NCI-H2227 treated with DMSO at 0.1 percent for 48 hours (cell line): ENCODE measurements at regions not wholly inside any gene's neighbourhood (a gene's known extent, or its start where the extent isn't known, plus 50 kb on each side); places are given as distances from the start of the nearest gene placed in this dataset.
"Not testable (repeated sequence)": the region's sequence is repeated elsewhere in the genome, so short reads cannot be mapped to it uniquely, and the experiment has no call there.

Source experiments
- DNase-seq: peaks from one replicate; lab custom pipeline; 2025; lab: John Stamatoyannopoulos, UW

- no peak for DNase-seq
Observed at GRCh38 chr10:33609546-33609945, 275.1 kb upstream of the NRP1 start.

GRCh38 chr10:33602278-33602677 lies 267.8 kb upstream of the NRP1 start:
- DNase-seq, result no peak

GRCh38 chr10:33600381-33600780 lies 265.9 kb upstream of the NRP1 start:
- no peak for DNase-seq

- no peak for DNase-seq
Observed at GRCh38 chr10:33596422-33596821, 262.0 kb upstream of the NRP1 start.

GRCh38 chr10:33594475-33594874 lies 260.0 kb upstream of the NRP1 start:
- no peak for DNase-seq

- DNase-seq, result no peak
Observed at GRCh38 chr10:33588974-33589600, 254.6 kb upstream of the NRP1 start.

GRCh38 chr10:33584596-33584995 lies 250.1 kb upstream of the NRP1 start:
- not testable (repeated sequence) for DNase-seq

- no peak for DNase-seq
Observed at GRCh38 chr10:33579996-33580395, 245.5 kb upstream of the NRP1 start.

GRCh38 chr10:33573606-33574005 lies 239.1 kb upstream of the NRP1 start:
- no peak for DNase-seq

- DNase-seq, result no peak
Observed at GRCh38 chr10:33571616-33572015, 237.1 kb upstream of the NRP1 start.

GRCh38 chr10:33570495-33570894 lies 236.0 kb upstream of the NRP1 start:
- no peak for DNase-seq

- DNase-seq, result no peak
Observed at GRCh38 chr10:33569702-33570101, 235.2 kb upstream of the NRP1 start.

- DNase-seq, result no peak
Observed at GRCh38 chr10:33566426-33566825, 232.0 kb upstream of the NRP1 start.

GRCh38 chr10:33566001-33566400 lies 231.5 kb upstream of the NRP1 start:
- DNase-seq, result no peak

GRCh38 chr10:33565231-33565630 lies 230.8 kb upstream of the NRP1 start:
- no peak for DNase-seq

- DNase-seq, result no peak
Observed at GRCh38 chr10:33559105-33559504, 224.6 kb upstream of the NRP1 start.

GRCh38 chr10:33557313-33557712 lies 222.8 kb upstream of the NRP1 start:
- no peak for DNase-seq

- peak; percentile 26 for DNase-seq
Observed at GRCh38 chr10:33556620-33557019, 222.2 kb upstream of the NRP1 start.

- no peak for DNase-seq
Observed at GRCh38 chr10:33556103-33556502, 221.6 kb upstream of the NRP1 start.

- DNase-seq, result no peak
Observed at GRCh38 chr10:33553748-33554571, 219.5 kb upstream of the NRP1 start.

GRCh38 chr10:33552290-33552689 lies 217.8 kb upstream of the NRP1 start:
- DNase-seq, result no peak

- DNase-seq, result no peak
Observed at GRCh38 chr10:33550811-33551210, 216.3 kb upstream of the NRP1 start.

GRCh38 chr10:33547976-33548375 lies 213.5 kb upstream of the NRP1 start:
- no peak for DNase-seq

- DNase-seq, result no peak
Observed at GRCh38 chr10:33546031-33546430, 211.6 kb upstream of the NRP1 start.
